T follicular helper cell (primary cell): ENCODE measurements at regions not wholly inside any gene's neighbourhood (a gene's known extent, or its start where the extent isn't known, plus 50 kb on each side); places are given as distances from the start of the nearest gene placed in this dataset.
"Not testable (repeated sequence)": the region's sequence is repeated elsewhere in the genome, so short reads cannot be mapped to it uniquely, and the experiment has no call there.

Experiments used
- DNase-seq: peaks from one replicate; pipeline ENCODE4 v3.0.0-alpha.2; 2020; ENCODE audit warnings: low read depth

- DNase-seq: no peak
Observed at GRCh38 chr1:116185161-116185701, 74.0 kb downstream of the MAB21L3 start.

GRCh38 chr1:116189481-116189880, 78.3 kb downstream of the MAB21L3 start:
- no peak for DNase-seq

- no peak for DNase-seq
Observed at GRCh38 chr1:116191294-116191693, 80.1 kb downstream of the MAB21L3 start.

- no peak for DNase-seq
Observed at GRCh38 chr1:116193768-116194167, 82.6 kb downstream of the MAB21L3 start.

- DNase-seq: no peak
Observed at GRCh38 chr1:116194568-116194967, 83.4 kb downstream of the MAB21L3 start.

GRCh38 chr1:116195077-116195868, 84.1 kb downstream of the MAB21L3 start:
- no peak for DNase-seq

- not testable (repeated sequence) for DNase-seq
Observed at GRCh38 chr1:116200343-116200742, 89.1 kb downstream of the MAB21L3 start.

GRCh38 chr1:116201911-116202310, 90.7 kb downstream of the MAB21L3 start:
- no peak for DNase-seq

GRCh38 chr1:116203181-116203723, 92.1 kb downstream of the MAB21L3 start:
- no peak for DNase-seq

GRCh38 chr1:116203920-116204319, 92.7 kb downstream of the MAB21L3 start:
- DNase-seq: no peak

- DNase-seq: no peak
Observed at GRCh38 chr1:116205941-116206679, 94.9 kb downstream of the MAB21L3 start.

- no peak for DNase-seq
Observed at GRCh38 chr1:116207126-116207735, 96.0 kb downstream of the MAB21L3 start.

- DNase-seq: no peak
Observed at GRCh38 chr1:116208136-116208535, 96.9 kb downstream of the MAB21L3 start.

- DNase-seq: no peak
Observed at GRCh38 chr1:116211294-116211693, 100.1 kb downstream of the MAB21L3 start.

- no peak for DNase-seq
Observed at GRCh38 chr1:116218922-116219321, 107.7 kb downstream of the MAB21L3 start.

- DNase-seq: no peak
Observed at GRCh38 chr1:116219651-116220434, 108.6 kb downstream of the MAB21L3 start.

- DNase-seq: no peak
Observed at GRCh38 chr1:116224111-116224510, 112.9 kb downstream of the MAB21L3 start.

GRCh38 chr1:116224561-116224960, 113.4 kb downstream of the MAB21L3 start:
- DNase-seq: no peak

GRCh38 chr1:116226017-116226416, 114.8 kb downstream of the MAB21L3 start:
- no peak for DNase-seq

GRCh38 chr1:116228511-116228910, 117.3 kb downstream of the MAB21L3 start:
- no peak for DNase-seq

GRCh38 chr1:116230712-116231111, 119.5 kb downstream of the MAB21L3 start:
- DNase-seq: no peak
